ENCODE measurements at regions not wholly inside any gene's neighbourhood (a gene's known extent, or its start where the extent isn't known, plus 50 kb on each side); places are given as distances from the start of the nearest gene placed in this dataset.

DNA sequence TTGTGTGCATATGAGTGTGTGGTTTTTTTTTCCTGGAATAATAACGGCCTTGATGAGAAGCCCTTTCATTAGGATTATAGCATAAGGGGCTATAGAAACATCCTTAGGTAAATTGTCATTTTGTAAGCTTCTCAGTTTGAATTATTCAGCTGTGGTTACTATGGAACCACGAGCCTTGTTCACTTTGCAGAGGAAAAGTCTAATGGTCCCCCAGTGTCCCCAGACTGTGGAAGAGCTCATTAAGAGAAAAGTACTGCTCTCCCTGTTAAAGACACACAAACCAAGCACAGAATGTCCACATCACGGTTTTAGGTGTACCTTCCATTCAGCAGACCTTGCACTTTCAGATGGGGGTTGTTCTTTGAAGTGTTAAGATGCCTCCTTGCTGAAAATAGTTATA, 199.3 kb upstream of the DEPDC1 start:
- TF ChIP-seq CTCF (IDR thresholded peaks at IDR 0.05 in 4 of 5, conservative IDR thresholded peaks at IDR 0.05 in 1 of 5) (no peak), POLR2A (IDR thresholded peaks at IDR 0.05) (no peak)

Measured in gastrocnemius medialis (tissue), 4 donors.